GM19468 (cell line): ENCODE measurements at regions not wholly inside any gene's neighbourhood (a gene's known extent, or its start where the extent isn't known, plus 50 kb on each side); places are given as distances from the start of the nearest gene placed in this dataset.

Source experiments
- ATAC-seq: cut with Tn5 transposase; IDR thresholded peaks from one replicate; pipeline ENCODE4 v1.9.1; 2021; ENCODE audit warnings: mild to moderate bottlenecking, moderate library complexity, moderate number of reproducible peaks; ENCODE audit not compliant: unreplicated experiment; ENCODE audit errors: extremely low read depth

DNA sequence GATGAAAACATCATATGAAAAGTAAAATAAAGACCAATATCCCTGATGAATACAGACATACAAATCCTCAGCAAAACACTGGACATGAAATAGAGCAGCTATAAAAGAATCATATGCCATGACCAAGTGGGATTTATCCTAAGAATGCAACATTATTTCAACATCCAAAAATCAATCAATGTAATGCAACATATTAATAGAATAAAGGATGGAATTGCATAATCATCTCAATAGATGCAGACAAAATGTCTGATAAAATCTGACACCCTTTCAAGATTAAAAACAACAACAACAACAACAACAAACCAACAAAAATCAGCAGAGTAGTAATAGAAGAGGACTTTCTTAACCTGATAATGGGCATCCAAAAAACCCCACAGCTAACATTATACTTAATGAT is 63.8 kb upstream of the IL1R1 start:
- no peak for ATAC-seq

DNA sequence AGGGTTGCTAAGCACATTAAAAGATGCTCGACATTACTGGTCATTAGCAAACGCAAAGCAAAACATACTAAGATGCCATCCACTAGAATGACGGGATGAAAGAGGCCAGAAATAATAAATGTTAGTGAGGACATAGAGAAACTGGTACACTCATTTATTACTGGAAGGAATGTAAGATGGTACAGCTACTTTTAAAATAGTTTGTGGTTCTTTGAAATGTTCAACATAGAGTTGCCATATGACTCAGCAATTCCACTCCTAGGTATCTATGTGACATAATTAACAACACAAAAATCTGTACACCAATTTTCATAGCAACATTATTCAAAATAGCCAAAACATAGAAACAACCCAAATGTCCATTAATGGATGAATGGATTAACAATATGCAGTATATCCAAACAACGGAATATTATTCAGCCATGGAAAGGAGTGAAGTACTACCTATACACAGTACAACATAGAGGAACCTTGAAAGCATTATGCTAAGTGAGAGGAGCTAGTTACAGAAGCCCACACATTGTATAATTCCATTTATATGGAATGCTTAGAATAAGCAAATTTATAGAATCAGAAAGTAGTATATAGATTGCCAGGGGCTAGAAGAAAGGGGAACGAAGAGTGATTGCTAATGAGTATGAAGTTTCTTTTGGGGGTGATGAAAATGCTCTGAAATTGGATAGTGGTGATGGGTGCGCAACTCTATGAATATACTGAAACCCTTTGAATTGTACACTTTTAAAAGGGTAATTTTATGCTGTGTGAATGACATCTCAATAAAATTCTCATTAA is 61.9 kb upstream of the IL1R1 start:
- peak; percentile 39 for ATAC-seq

DNA sequence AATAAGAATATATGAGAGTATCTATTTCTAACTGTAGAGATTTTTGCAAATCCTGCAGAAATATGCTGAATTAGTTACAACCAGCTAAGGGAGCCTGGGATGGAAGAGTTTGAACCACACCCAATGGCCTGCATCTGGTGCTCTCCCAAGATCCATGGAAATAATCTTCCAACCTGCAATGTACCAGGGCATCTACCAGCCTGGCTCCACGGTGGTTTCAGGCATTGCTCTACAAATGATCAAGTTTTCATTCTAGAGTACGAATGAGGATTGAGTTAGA is 61.4 kb upstream of the IL1R1 start:
- ATAC-seq, result no peak

DNA sequence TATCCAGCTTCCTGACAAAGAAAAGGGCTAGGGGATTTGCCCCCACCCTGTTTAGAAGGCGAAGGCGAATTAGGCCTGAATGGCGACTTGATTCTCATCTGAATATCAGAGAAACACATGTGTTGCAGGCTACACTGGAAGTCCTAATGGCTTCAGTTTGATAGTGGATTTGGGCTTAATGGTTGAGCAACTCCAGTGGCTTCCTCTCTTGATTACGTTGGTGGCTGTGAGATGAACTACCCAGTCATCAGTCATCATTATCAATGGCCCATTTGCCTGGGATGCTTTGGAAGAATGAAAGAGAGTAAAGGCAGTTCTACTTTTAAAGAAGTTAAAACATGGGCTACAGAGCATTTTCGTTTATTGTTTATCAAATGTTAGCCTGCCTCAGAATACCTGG is 60.9 kb upstream of the IL1R1 start:
- ATAC-seq, result no peak

DNA sequence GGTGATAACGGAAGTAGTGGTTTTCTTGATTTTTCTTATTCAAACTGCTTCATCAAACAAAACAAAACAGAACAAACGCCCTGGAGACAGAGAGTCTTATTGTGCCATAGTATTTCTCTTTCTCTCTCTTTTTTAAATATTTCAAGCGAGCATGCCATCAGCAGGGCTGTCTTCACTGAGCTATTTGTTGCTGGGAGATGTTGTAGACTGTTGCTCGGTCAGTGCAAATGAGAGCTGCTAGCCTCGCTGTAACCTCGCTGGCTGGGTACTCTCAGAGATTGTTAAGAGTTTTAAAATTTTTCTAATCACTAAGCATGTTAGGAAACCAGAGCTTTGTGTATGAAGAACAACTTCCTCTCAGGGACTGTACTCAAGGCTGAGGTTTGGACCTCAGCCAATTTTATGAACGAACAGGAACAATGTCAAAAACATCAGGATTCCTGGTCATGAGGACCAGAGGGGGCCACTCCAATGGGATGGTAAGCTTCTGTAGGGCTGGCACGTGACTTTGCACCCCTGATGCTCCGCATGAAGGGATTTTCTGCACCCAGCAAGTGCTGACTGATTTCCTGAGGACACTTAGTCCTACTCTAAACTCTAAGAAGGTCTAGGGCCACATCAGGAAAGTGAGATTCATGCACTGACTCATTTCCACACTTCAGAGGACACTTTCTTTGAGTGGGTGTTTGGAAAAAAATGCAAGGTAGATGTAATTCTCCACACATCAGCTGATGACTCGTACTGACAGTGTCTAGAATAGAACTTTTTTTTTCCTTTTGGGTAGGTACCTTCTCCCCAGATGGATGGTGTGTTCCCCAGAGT is 59.8 kb upstream of the IL1R1 start:
- ATAC-seq, result peak; percentile 42

DNA sequence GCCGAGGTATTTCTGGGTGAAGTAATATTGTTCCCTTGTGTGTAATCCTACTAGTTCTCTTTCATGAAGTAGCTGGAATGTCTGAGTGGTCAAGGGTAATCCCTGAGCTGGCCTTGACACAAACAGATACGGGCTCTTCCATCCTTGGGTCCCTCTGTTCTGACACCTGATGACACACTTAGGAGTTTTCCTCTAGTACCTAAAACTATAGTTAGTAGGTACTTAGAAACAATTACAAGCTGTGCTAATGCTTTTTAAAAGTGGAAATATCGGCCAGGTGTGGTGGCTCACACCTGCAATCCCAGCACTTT is 59.2 kb upstream of the IL1R1 start:
- no peak for ATAC-seq

DNA sequence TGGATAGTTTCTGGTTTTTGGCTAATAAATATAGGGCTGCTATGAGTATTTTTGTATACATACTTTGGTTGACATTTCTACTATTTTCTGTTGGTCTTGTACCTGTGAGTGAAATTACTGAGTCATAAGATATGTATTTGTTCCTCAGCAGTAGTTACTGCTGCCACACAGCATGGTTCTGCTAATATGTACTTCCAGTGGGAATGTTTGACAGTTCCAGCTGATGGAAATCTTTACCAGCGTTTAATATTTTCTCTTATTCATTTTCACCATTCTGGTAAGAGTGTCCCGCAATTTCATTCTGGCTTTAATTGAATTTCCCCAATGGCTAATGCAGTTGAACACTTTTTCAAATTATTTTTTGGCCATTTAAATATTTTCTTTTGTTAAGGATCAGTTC is 57.9 kb upstream of the IL1R1 start:
- no peak for ATAC-seq

DNA sequence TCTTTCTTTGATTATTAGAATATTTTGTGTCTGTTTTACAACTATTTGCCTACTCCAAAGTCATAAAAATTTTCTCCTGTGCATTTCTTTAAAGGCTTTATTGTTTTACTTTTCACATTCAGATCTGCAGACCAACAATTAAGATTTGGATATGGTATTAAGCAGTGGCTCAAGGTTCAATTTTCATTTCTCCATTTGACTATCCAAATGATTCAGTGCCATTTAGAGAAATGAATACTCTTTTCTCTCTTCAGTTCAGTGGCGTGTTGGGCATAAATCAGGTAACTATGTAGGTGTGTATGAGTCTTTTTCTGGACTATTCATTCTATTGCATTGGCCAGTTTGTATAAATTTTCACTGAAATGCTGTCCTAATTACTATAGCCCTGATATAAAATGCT is 57.3 kb upstream of the IL1R1 start:
- no peak for ATAC-seq

DNA sequence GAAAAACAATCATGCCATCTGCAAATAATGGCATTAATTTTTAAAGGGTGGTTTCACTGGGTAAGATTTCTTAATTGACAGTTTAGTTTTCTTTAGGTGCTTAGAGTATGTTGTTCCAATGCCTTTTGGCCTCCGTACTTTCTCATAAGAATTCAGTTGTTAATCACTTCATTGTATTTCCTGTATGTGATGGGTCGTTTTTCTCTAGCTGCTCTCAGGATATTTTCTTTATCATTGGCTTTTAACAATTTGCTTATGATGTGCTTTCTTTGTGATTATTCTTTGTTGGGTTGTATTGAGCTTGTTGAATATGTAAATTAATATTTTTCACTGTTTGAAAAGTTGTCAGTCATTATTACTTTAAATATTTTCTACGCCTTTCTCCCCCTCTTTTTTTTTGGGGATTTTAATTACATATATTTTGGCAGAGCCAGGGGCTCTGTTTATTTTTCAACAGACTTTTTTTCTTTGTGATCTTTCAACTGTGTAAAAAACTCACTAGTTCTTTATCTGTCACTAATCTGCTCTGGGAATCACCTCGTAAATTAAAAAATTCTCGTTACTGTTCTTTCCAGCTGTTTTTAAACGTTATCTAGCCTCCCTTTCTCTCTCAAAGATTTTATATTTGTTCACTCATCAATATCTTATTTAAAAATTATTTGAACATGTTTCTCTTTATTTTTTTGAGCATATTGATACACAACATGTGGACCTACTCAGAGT is 56.2 kb upstream of the IL1R1 start:
- ATAC-seq, result no peak

DNA sequence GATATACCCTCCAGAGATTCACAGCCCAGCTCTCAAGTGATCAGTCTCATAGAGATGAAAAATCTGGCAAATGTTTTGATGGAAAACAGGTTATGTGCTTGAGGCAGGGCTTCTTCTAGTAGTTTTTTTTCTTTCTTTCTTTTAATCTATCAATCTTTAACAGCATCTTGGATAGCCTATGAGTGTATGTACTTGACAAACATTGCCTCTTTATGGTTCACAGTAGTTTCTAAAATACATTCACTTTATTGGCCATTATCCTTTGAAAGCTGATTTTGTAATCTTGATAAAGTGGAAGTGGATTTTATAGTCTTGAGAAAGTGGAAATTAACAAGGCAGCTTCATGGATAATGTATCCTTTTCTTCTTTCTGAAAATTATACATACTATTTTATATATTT is 51.4 kb upstream of the IL1R1 start:
- ATAC-seq, result no peak

DNA sequence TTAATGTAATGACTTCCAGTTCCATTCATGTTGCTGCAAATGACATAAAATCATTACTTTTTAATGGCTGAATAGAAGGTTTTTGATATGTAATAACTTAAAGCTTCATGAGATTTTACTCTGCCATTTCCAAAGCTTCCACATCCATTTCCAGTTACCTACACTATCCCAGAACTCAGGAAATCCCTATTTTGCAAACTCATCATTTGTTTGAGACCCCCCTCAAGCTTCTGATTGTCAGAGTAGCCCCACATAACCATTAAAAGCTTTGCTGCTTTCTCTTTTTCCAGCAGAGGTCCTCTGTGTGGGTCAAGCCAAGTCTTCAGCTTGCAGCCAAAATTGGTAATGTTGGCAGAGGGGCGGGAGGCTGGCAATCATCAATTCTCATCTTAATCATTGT is 50.6 kb upstream of the IL1R1 start:
- no peak for ATAC-seq

DNA sequence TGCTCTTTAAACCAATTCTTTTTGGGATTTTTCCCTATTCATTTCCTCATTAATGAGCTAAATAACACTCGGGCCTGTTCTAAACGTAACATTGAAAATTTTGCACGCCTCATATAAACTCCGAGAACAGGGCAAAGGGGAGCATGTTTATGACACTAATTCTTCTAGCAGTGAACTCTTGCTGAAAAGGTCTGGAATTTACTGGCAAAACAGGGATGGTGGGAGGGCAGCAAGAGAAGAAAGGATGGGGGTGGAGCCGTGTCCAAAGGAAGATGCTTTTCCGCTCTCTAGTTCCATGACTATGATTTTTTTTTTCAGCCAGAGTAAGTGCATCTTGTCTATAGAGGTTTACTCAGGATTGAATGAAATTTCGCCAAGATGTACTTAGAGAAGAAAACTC is 50.0 kb upstream of the IL1R1 start:
- ATAC-seq, result no peak
